Esophagus squamous epithelium (tissue), 4 donors: ENCODE measurements at regions not wholly inside any gene's neighbourhood (a gene's known extent, or its start where the extent isn't known, plus 50 kb on each side); places are given as distances from the start of the nearest gene placed in this dataset.

Experiments used
- POLR2A ChIP-seq, 4 donors: fragments of 450-650 bp; IDR thresholded peaks; one replicate each; pipeline ENCODE4 v1.6.1; 2017; ENCODE audit warnings: antibody characterized with exemption in 4 of 4, mild to moderate bottlenecking in 4 of 4, moderate library complexity in 3 of 4
- TF ChIP-seq, protein P1 (sequence below), 6 experiments: fragments of 450-650 bp in 4 of 6; fragments of 200-600 bp in 2 of 6; sonication (generic) in 2 of 6; IDR thresholded peaks; one replicate each; pipeline ENCODE4 v1.5.1; 2016 to 2019; ENCODE audit warnings: antibody characterized with exemption in 6 of 6, mild to moderate bottlenecking in 4 of 6, moderate library complexity in 4 of 6

- TF ChIP-seq, protein P1, sequence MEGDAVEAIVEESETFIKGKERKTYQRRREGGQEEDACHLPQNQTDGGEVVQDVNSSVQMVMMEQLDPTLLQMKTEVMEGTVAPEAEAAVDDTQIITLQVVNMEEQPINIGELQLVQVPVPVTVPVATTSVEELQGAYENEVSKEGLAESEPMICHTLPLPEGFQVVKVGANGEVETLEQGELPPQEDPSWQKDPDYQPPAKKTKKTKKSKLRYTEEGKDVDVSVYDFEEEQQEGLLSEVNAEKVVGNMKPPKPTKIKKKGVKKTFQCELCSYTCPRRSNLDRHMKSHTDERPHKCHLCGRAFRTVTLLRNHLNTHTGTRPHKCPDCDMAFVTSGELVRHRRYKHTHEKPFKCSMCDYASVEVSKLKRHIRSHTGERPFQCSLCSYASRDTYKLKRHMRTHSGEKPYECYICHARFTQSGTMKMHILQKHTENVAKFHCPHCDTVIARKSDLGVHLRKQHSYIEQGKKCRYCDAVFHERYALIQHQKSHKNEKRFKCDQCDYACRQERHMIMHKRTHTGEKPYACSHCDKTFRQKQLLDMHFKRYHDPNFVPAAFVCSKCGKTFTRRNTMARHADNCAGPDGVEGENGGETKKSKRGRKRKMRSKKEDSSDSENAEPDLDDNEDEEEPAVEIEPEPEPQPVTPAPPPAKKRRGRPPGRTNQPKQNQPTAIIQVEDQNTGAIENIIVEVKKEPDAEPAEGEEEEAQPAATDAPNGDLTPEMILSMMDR (IDR thresholded peaks at IDR 0.05) = no peak
- no peak for TF ChIP-seq POLR2A (IDR thresholded peaks at IDR 0.05)
These were observed 404.4 kb upstream of the PROK2 start for GRCh38 chr3:72189339-72189738.
